ENCODE measurements at regions not wholly inside any gene's neighbourhood (a gene's known extent, or its start where the extent isn't known, plus 50 kb on each side); places are given as distances from the start of the nearest gene placed in this dataset.

DNA sequence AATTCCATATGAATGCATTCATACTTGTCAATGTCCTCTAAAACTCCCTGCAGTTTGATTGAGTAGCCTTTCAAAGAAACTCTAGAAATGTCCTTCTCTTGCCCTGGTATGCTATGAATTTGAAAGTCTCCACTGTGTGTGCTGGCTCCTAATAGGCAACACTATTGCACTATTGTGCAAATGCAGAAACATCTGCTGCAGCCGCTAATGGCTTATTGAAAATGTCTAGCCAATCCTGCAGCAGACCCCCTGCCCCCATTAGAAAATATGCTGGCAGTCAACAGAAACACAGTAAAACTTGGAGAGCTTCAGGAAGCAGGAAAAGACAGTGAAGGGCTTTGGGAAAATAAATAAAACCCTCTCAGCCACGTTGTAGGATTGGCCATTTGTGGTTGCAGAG is 87.3 kb upstream of the GRAMD2B start:
- no peak overlapping the region for H3K4me2 ChIP-seq (ENCODE audit: low read depth, low read length)
- POLR2A ChIA-PET = no interaction called here
- H3K79me2 ChIP-seq (ENCODE audit: insufficient read depth, low read length) = no peaks in the 10 kb centered on the region
- no peaks in the 10 kb centered on the region for H3K36me3 ChIP-seq (replicated peaks in 1 of 2; ENCODE audit: control insufficient read depth in 1 of 2, insufficient read depth in 2 of 2, low read length in 2 of 2)
- WGBS (ENCODE audit: low lambda C conversion rate) = 24% methylated on average over 2 of the region's 2 CpGs
- CTCF ChIA-PET (ENCODE audit: low intra/inter-chr PET ratio, low total read pairs) = no interaction called here
- no peaks in the 10 kb centered on the region for H3K9me3 ChIP-seq (ENCODE audit: low read length)
- H3K27me3 ChIP-seq (ENCODE audit: control insufficient read depth in 1 of 2, insufficient read depth in 2 of 2, low read length in 2 of 2) = no peaks in the 10 kb centered on the region; a peak in 1 of 5 replicates
- in situ Hi-C loops (cut with HindIII; ENCODE audit: extremely low pct_ligation_motif_present, low pct_unique_long_range_greater_than_20kb) (loop anchor here (25.0 kb wide), 1 partner anchor 451 kb away; the partner anchor contains the start of gene LMNB1), intact Hi-C loops (cut with micrococcal nuclease; ENCODE audit: unreplicated experiment) (no loop called here)
- H4K20me1 ChIP-seq (ENCODE audit: insufficient read depth, low read length) = no peaks in the 10 kb centered on the region
- no peaks in the 10 kb centered on the region for H3K4me1 ChIP-seq (ENCODE audit: insufficient read depth, low read length)
- DNase-seq (ENCODE audit: low spot score) (no peak), FAIRE-seq (no peak), ATAC-seq (no peak)
- no peak for TF ChIP-seq ZKSCAN5 (CRISPR knock-in tag; IDR thresholded peaks at IDR 0.05)
- TF ChIP-seq ZNF430 (CRISPR knock-in tag; IDR thresholded peaks at IDR 0.05) = no peak
- no peak for TF ChIP-seq EED (CRISPR knock-in tag; IDR thresholded peaks at IDR 0.05)
- no peak overlapping the region for H3K9ac ChIP-seq (ENCODE audit: insufficient read depth, low read depth, low read length)
- no TSS peak for BruUV-seq (replicated peaks)
- no peak overlapping the region for H2AFZ ChIP-seq (ENCODE audit: low read length)
- no peak overlapping the region for H3K27ac ChIP-seq (ENCODE audit: extremely low read length, insufficient read depth, low read length)
- H3K4me3 ChIP-seq (replicated peaks in 1 of 3; ENCODE audit: insufficient read depth in 1 of 3, low read depth in 2 of 3, low read length in 3 of 3) = no peak overlapping the region

GRCh38 chr5:126338635-126339034 is 84.6 kb upstream of the GRAMD2B start:
- H3K79me2 ChIP-seq (ENCODE audit: insufficient read depth, low read length) = no peaks in the 10 kb centered on the region
- in situ Hi-C loops (cut with HindIII; ENCODE audit: extremely low pct_ligation_motif_present, low pct_unique_long_range_greater_than_20kb) (loop anchor here (25.0 kb wide), 1 partner anchor 449 kb away; the partner anchor contains the start of gene LMNB1), intact Hi-C loops (cut with micrococcal nuclease; ENCODE audit: unreplicated experiment) (loop anchor here (1.0 kb wide), 3 partner anchors 201 to 262 kb away; partner anchors contain the start of genes ALDH7A1 and PHAX)
- no peaks in the 10 kb centered on the region; a peak in 1 of 5 replicates for H3K27me3 ChIP-seq (ENCODE audit: control insufficient read depth in 1 of 2, insufficient read depth in 2 of 2, low read length in 2 of 2)
- CTCF ChIA-PET (ENCODE audit: low intra/inter-chr PET ratio, low total read pairs) = interaction anchor here (1.2 to 3.3 kb wide), 3 partner anchors 201 to 256 kb away, joined by 3 to 28 read pairs (median 5); partner anchors contain the start of gene ALDH7A1
- no peak overlapping the region for H3K27ac ChIP-seq (ENCODE audit: extremely low read length, insufficient read depth, low read length)
- 52% methylated on average over 7 of the region's 7 CpGs for WGBS (ENCODE audit: low lambda C conversion rate)
- H3K9ac ChIP-seq (ENCODE audit: insufficient read depth, low read depth, low read length) = no peak overlapping the region
- no peaks in the 10 kb centered on the region for H4K20me1 ChIP-seq (ENCODE audit: insufficient read depth, low read length)
- H3K9me3 ChIP-seq (ENCODE audit: low read length) = no peaks in the 10 kb centered on the region
- H3K4me1 ChIP-seq (ENCODE audit: insufficient read depth, low read length) = no peaks in the 10 kb centered on the region
- no peak overlapping the region for H3K4me3 ChIP-seq (replicated peaks in 1 of 3; ENCODE audit: insufficient read depth in 1 of 3, low read depth in 2 of 3, low read length in 3 of 3)
- no peaks in the 10 kb centered on the region for H3K36me3 ChIP-seq (replicated peaks in 1 of 2; ENCODE audit: control insufficient read depth in 1 of 2, insufficient read depth in 2 of 2, low read length in 2 of 2)
- no peak for TF ChIP-seq ZMAT3 (CRISPR knock-in tag; conservative IDR thresholded peaks at IDR 0.05)
- no peak for TF ChIP-seq ZNF629 (CRISPR knock-in tag; conservative IDR thresholded peaks at IDR 0.05)
- no peak for TF ChIP-seq ETV5 (CRISPR knock-in tag; IDR thresholded peaks at IDR 0.05; ENCODE audit: borderline replicate concordance)
- no peak for TF ChIP-seq HNF1A (IDR thresholded peaks at IDR 0.05; ENCODE audit: low read depth)
- no peak for TF ChIP-seq HNF1A (CRISPR knock-in tag; IDR thresholded peaks at IDR 0.05; ENCODE audit: borderline replicate concordance)
- no peak for TF ChIP-seq TRIM24 (CRISPR knock-in tag; IDR thresholded peaks at IDR 0.05)
- no peak overlapping the region for H3K4me2 ChIP-seq (ENCODE audit: low read depth, low read length)
- no peak for FAIRE-seq
- H2AFZ ChIP-seq (ENCODE audit: low read length) = peak overlapping the region; percentile 43
- ATAC-seq = no peak
- POLR2A ChIA-PET = no interaction called here
- BruUV-seq (replicated peaks) = no TSS peak
- DNase-seq (ENCODE audit: low spot score) = no peak

Data from HepG2 (cell line).